GM18867 (cell line): ENCODE measurements at regions not wholly inside any gene's neighbourhood (a gene's known extent, or its start where the extent isn't known, plus 50 kb on each side); places are given as distances from the start of the nearest gene placed in this dataset.

ENCODE experiments used
- ATAC-seq: cut with Tn5 transposase; IDR thresholded peaks from one replicate; pipeline ENCODE4 v1.9.1; 2021; ENCODE audit warnings: mild to moderate bottlenecking, moderate library complexity; ENCODE audit not compliant: unreplicated experiment

- no peak for ATAC-seq
Measured at GRCh38 chr4:96166806-96167205, 326.9 kb downstream of the PDHA2 start.

GRCh38 chr4:96170198-96170597 lies 330.3 kb downstream of the PDHA2 start:
- ATAC-seq: no peak

- ATAC-seq: no peak
Measured at GRCh38 chr4:96173756-96174155, 333.9 kb downstream of the PDHA2 start.

- no peak for ATAC-seq
Measured at GRCh38 chr4:96175871-96176270, 336.0 kb downstream of the PDHA2 start.

- no peak for ATAC-seq
Measured at GRCh38 chr4:96183611-96184010, 343.7 kb downstream of the PDHA2 start.

GRCh38 chr4:96186593-96186992 lies 346.7 kb downstream of the PDHA2 start:
- no peak for ATAC-seq

- ATAC-seq: no peak
Measured at GRCh38 chr4:96189761-96190160, 349.9 kb downstream of the PDHA2 start.

GRCh38 chr4:96193061-96193460 lies 353.2 kb downstream of the PDHA2 start:
- no peak for ATAC-seq

GRCh38 chr4:96194993-96195392 lies 355.1 kb downstream of the PDHA2 start:
- ATAC-seq: no peak

GRCh38 chr4:96205143-96205936 lies 365.4 kb downstream of the PDHA2 start:
- no peak for ATAC-seq

GRCh38 chr4:96227515-96227914 lies 387.6 kb downstream of the PDHA2 start:
- ATAC-seq: no peak

- ATAC-seq: no peak
Measured at GRCh38 chr4:96228463-96228862, 388.6 kb downstream of the PDHA2 start.

- no peak for ATAC-seq
Measured at GRCh38 chr4:96240041-96240440, 400.1 kb downstream of the PDHA2 start.

- no peak for ATAC-seq
Measured at GRCh38 chr4:96241819-96242218, 401.9 kb downstream of the PDHA2 start.

- no peak for ATAC-seq
Measured at GRCh38 chr4:96247096-96247495, 407.2 kb downstream of the PDHA2 start.

GRCh38 chr4:96248225-96248624 lies 408.3 kb downstream of the PDHA2 start:
- no peak for ATAC-seq

- ATAC-seq: no peak
Measured at GRCh38 chr4:96260064-96260682, 420.3 kb downstream of the PDHA2 start.

- ATAC-seq: no peak
Measured at GRCh38 chr4:96262057-96262456, 422.2 kb downstream of the PDHA2 start.

GRCh38 chr4:96263291-96263690 lies 423.4 kb downstream of the PDHA2 start:
- ATAC-seq: no peak

- ATAC-seq: no peak
Measured at GRCh38 chr4:96264941-96265463, 425.1 kb downstream of the PDHA2 start.

- ATAC-seq: no peak
Measured at GRCh38 chr4:96293806-96294205, 453.9 kb downstream of the PDHA2 start.

- ATAC-seq: no peak
Measured at GRCh38 chr4:96295143-96295741, 455.3 kb downstream of the PDHA2 start.
